IMR-90 (cell line): ENCODE measurements at regions not wholly inside any gene's neighbourhood (a gene's known extent, or its start where the extent isn't known, plus 50 kb on each side); places are given as distances from the start of the nearest gene placed in this dataset.

Experiments used
- ATAC-seq: fragments of 200-7000 bp; cut with Tn5 transposase; 2 replicates; pipeline ENCODE4 v1.9.1; 2020; ENCODE audit warnings: low read depth, mild to moderate bottlenecking, moderate library complexity
- BruUV-seq: library from RNA; stranded (reverse); fragments of 400-500 nt; replicated peaks from 2 replicates; lab custom pipeline; 2021; lab: Mats Ljungman, UMichigan
- CTCF ChIA-PET: fragments of 300-600 bp; formaldehyde crosslinking; extraction: SDS; loops from one replicate; lab custom pipeline; 2021; ENCODE audit warnings: antibody characterized with exemption; lab: Yijun Ruan, JAX
- POLR2A ChIA-PET: fragments of 300-600 bp; sonication (Branson Sonifier 250); formaldehyde crosslinking; loops from one replicate; lab custom pipeline; 2022; ENCODE audit warnings: antibody characterized with exemption; ENCODE audit not compliant: unreplicated experiment; lab: Charles Lee
- DNase-seq: peaks from one replicate; pipeline ENCODE4 v3.0.0; 2013
- H2AFZ ChIP-seq: replicated peaks from 2 replicates; pipeline ENCODE3; 2013; ENCODE audit warnings: low read length, mild to moderate bottlenecking; ENCODE audit not compliant: poor library complexity
- H2AK5ac ChIP-seq: 2 replicates; pipeline ENCODE4 v1.6.1; 2013; ENCODE audit warnings: low read depth, low read length, inconsistent platforms
- H2AK9ac ChIP-seq: replicated peaks from 2 replicates; pipeline ENCODE3; 2013; ENCODE audit warnings: mild to moderate bottlenecking, low read depth, low read length, moderate library complexity; ENCODE audit not compliant: poor library complexity
- H2BK120ac ChIP-seq: 2 replicates; pipeline ENCODE4 v1.6.1; 2013; ENCODE audit warnings: low read depth, low read length, inconsistent platforms
- H2BK15ac ChIP-seq: 3 replicates; pipeline ENCODE4 v1.6.1; 2013; ENCODE audit warnings: low read depth, low read length, inconsistent platforms
- H2BK20ac ChIP-seq: 2 replicates; pipeline ENCODE4 v1.6.1; 2013; ENCODE audit warnings: low read depth, mild to moderate bottlenecking, inconsistent platforms, low read length, moderate library complexity
- H2BK5ac ChIP-seq: 2 replicates; pipeline ENCODE4 v1.6.1; 2013; ENCODE audit warnings: mild to moderate bottlenecking, low read depth, low read length, inconsistent platforms; ENCODE audit not compliant: poor library complexity, severe bottlenecking
- H3K14ac ChIP-seq: replicated peaks from 2 replicates; pipeline ENCODE4 v1.6.1; 2013; ENCODE audit warnings: low read depth, low read length, inconsistent platforms
- H3K18ac ChIP-seq: 2 replicates; pipeline ENCODE4 v1.6.1; 2013; ENCODE audit warnings: low read depth, low read length, control low read depth
- H3K23ac ChIP-seq: 2 replicates; pipeline ENCODE4 v1.6.1; 2013; ENCODE audit warnings: low read depth, low read length, inconsistent platforms
- H3K27ac ChIP-seq: 2 replicates; pipeline ENCODE4 v1.5.1; 2013; ENCODE audit warnings: mild to moderate bottlenecking, control low read depth, low read length; ENCODE audit not compliant: insufficient read depth
- H3K27me3 ChIP-seq: 2 replicates; pipeline ENCODE4 v1.6.1; 2013; ENCODE audit warnings: low read length; ENCODE audit not compliant: control insufficient read depth, insufficient read depth
- H3K36me3 ChIP-seq: 2 replicates; pipeline ENCODE4 v1.6.1; 2013; ENCODE audit warnings: low read length, mixed read lengths; ENCODE audit not compliant: control insufficient read depth, insufficient read depth
- H3K4ac ChIP-seq: 2 replicates; pipeline ENCODE4 v1.6.1; 2013; ENCODE audit warnings: low read depth, low read length, inconsistent platforms
- H3K4me1 ChIP-seq: 2 replicates; pipeline ENCODE4 v1.6.1; 2013; ENCODE audit warnings: low read length, mixed read lengths; ENCODE audit not compliant: control insufficient read depth, insufficient read depth
- H3K4me2 ChIP-seq: 2 replicates; pipeline ENCODE4 v1.6.1; 2013; ENCODE audit warnings: low read depth, mild to moderate bottlenecking, control low read depth, low read length, moderate library complexity
- H3K4me3 ChIP-seq: 2 replicates; pipeline ENCODE4 v1.5.1; 2013; ENCODE audit warnings: low read depth, mild to moderate bottlenecking, control low read depth, low read length, moderate library complexity; ENCODE audit not compliant: insufficient read depth
- H3K56ac ChIP-seq: 2 replicates; pipeline ENCODE4 v1.6.1; 2013; ENCODE audit warnings: low read length, inconsistent platforms; ENCODE audit not compliant: insufficient read depth; ENCODE audit errors: extremely low read depth
- H3K79me1 ChIP-seq, 2 experiments: 2 replicates each; pipeline ENCODE4 v1.6.1; 2013; ENCODE audit warnings: low read length in 2 of 2, inconsistent platforms in 1 of 2, low read depth in 1 of 2
- H3K9ac ChIP-seq: 2 replicates; pipeline ENCODE4 v1.6.1; 2013; ENCODE audit warnings: low read depth, low read length, control low read depth
- H3K9me1 ChIP-seq: 2 replicates; pipeline ENCODE4 v1.6.1; 2013; ENCODE audit warnings: low read length, inconsistent platforms; ENCODE audit not compliant: insufficient read depth
- H3K9me3 ChIP-seq: 2 replicates; pipeline ENCODE4 v1.6.1; 2013; ENCODE audit warnings: low read length; ENCODE audit not compliant: control insufficient read depth, insufficient read depth
- H4K20me1 ChIP-seq: 2 replicates; pipeline ENCODE4 v1.6.1; 2013; ENCODE audit warnings: low read length, inconsistent platforms; ENCODE audit not compliant: insufficient read depth
- H4K5ac ChIP-seq: 2 replicates; pipeline ENCODE4 v1.6.1; 2013; ENCODE audit warnings: mild to moderate bottlenecking, low read depth, low read length, control low read depth
- H4K8ac ChIP-seq, 2 experiments: 2 replicates each; pipeline ENCODE4 v1.6.1; 2013; ENCODE audit warnings: low read depth in 2 of 2, low read length in 2 of 2, control low read depth in 1 of 2, inconsistent platforms in 1 of 2
- H4K91ac ChIP-seq: 2 replicates; pipeline ENCODE4 v1.6.1; 2013; ENCODE audit warnings: low read depth, low read length, inconsistent platforms; ENCODE audit not compliant: insufficient read depth
- BHLHE40 ChIP-seq: fragments of 150-350 bp; IDR thresholded peaks from 2 replicates; pipeline ENCODE4 v1.6.1; 2016; ENCODE audit warnings: mild to moderate bottlenecking, low read depth, low read length
- CEBPB ChIP-seq: IDR thresholded peaks from 2 replicates; pipeline ENCODE4 v1.6.1; 2012; ENCODE audit warnings: low read depth, low read length, improper control_type of control experiment
- CHD1 ChIP-seq: IDR thresholded peaks from 2 replicates; pipeline ENCODE4 v1.6.1; 2012; ENCODE audit warnings: low read depth, low read length, improper control_type of control experiment
- ELK1 ChIP-seq: fragments of 150-350 bp; IDR thresholded peaks from 2 replicates; pipeline ENCODE4 v1.6.1; 2016; ENCODE audit warnings: low read depth, mild to moderate bottlenecking, low read length, moderate library complexity, borderline replicate concordance
- FOS ChIP-seq: fragments of 150-350 bp; IDR thresholded peaks from 2 replicates; pipeline ENCODE4 v1.6.1; 2016; ENCODE audit warnings: low read depth, low read length
- MAFK ChIP-seq: IDR thresholded peaks from 2 replicates; pipeline ENCODE4 v1.6.1; 2012; ENCODE audit warnings: low read depth, low read length, improper control_type of control experiment
- MAZ ChIP-seq: IDR thresholded peaks from 2 replicates; pipeline ENCODE4 v1.6.1; 2012; ENCODE audit warnings: low read depth, mild to moderate bottlenecking, low read length, improper control_type of control experiment, moderate library complexity, borderline replicate concordance
- MXI1 ChIP-seq: IDR thresholded peaks from 2 replicates; pipeline ENCODE4 v1.6.1; 2012; ENCODE audit warnings: low read depth, mild to moderate bottlenecking, low read length, moderate library complexity, borderline replicate concordance
- NFE2L2 ChIP-seq: fragments of 150-350 bp; IDR thresholded peaks from 2 replicates; pipeline ENCODE4 v1.6.1; 2016; ENCODE audit warnings: low read depth, mild to moderate bottlenecking, low read length
- RAD21 ChIP-seq: IDR thresholded peaks from 2 replicates; pipeline ENCODE4 v1.6.1; 2012; ENCODE audit warnings: low read length, improper control_type of control experiment
- RCOR1 ChIP-seq: IDR thresholded peaks from 2 replicates; pipeline ENCODE4 v1.6.1; 2012; ENCODE audit warnings: mild to moderate bottlenecking, low read length, improper control_type of control experiment; ENCODE audit not compliant: insufficient replicate concordance
- RFX5 ChIP-seq: IDR thresholded peaks from 2 replicates; pipeline ENCODE4 v1.8.0; 2012; ENCODE audit warnings: low read depth, mild to moderate bottlenecking, low read length, moderate library complexity
- USF2 ChIP-seq: fragments of 150-350 bp; IDR thresholded peaks from 2 replicates; pipeline ENCODE4 v1.6.1; 2017; ENCODE audit warnings: mild to moderate bottlenecking, antibody characterized with exemption, low read length, low read depth
- dilution Hi-C: fragments of 300-500 bp; cut with HindIII; formaldehyde crosslinking; loops from one replicate; pipeline ENCODE4 v1.14.3; 2018; ENCODE audit warnings: low sequenced_read_pairs; ENCODE audit not compliant: unreplicated experiment
- in situ Hi-C: fragments of 300-500 bp; cut with MboI; formaldehyde crosslinking; loops from 3 replicates; pipeline ENCODE4 v1.14.3; 2019; ENCODE audit warnings: low sequenced_read_pairs, inconsistent platforms, mixed read lengths
- intact Hi-C: fragments of 100-400 bp; cut with micrococcal nuclease; formaldehyde crosslinking; loops from 2 replicates; pipeline ENCODE4 v1.10.0; 2022

- Histone ChIP-seq H4K91ac (no peak overlapping the region), H4K5ac (no peak overlapping the region), H2BK5ac (no peak overlapping the region), H3K4me1 (no peaks in the 10 kb centered on the region), H2BK20ac (no peak overlapping the region), H3K4me3 (no peak overlapping the region), H2BK120ac (no peak overlapping the region), H4K20me1 (no peaks in the 10 kb centered on the region), H3K23ac (no peak overlapping the region), H3K56ac (no peak overlapping the region), H2AK9ac (no peak overlapping the region), H3K36me3 (no peaks in the 10 kb centered on the region), H3K14ac (no peak overlapping the region), H3K9me1 (no peaks in the 10 kb centered on the region), H2AK5ac (no peak overlapping the region), H3K9me3 (peaks cover 14% of the 10 kb centered on the region), H4K8ac (no peak overlapping the region), H3K18ac (no peak overlapping the region), H2BK15ac (no peak overlapping the region), H3K27ac (no peak overlapping the region), H3K9ac (no peak overlapping the region), H3K27me3 (no peaks in the 10 kb centered on the region), H3K4me2 (no peak overlapping the region), H3K79me1 (no peaks in the 10 kb centered on the region), H2AFZ (no peak overlapping the region), H3K4ac (no peak overlapping the region)
- ATAC-seq, result no peak
- dilution Hi-C loops (no loop called here), in situ Hi-C loops (no loop called here), intact Hi-C loops (no loop called here)
- no TSS peak for BruUV-seq
- POLR2A ChIA-PET, result no interaction called here
- DNase-seq, result no peak
- CTCF ChIA-PET, result no interaction called here
- TF ChIP-seq RCOR1 (no peak), CHD1 (no peak), NFE2L2 (no peak), FOS (no peak), MAFK (no peak), MXI1 (no peak), RFX5 (no peak), CEBPB (no peak), RAD21 (no peak), ELK1 (no peak), MAZ (no peak), BHLHE40 (no peak), USF2 (no peak)
Observed at GRCh38 chr19:23474761-23475160, 79.5 kb upstream of the ZNF91 start.
